ENCODE measurements at regions not wholly inside any gene's neighbourhood (a gene's known extent, or its start where the extent isn't known, plus 50 kb on each side); places are given as distances from the start of the nearest gene placed in this dataset.

GRCh38 chr1:30322859-30323257, 400.5 kb downstream of the MATN1 start:
- no peak overlapping the region for H3K4me3 ChIP-seq (ENCODE audit: low read depth, low read length)

DNA sequence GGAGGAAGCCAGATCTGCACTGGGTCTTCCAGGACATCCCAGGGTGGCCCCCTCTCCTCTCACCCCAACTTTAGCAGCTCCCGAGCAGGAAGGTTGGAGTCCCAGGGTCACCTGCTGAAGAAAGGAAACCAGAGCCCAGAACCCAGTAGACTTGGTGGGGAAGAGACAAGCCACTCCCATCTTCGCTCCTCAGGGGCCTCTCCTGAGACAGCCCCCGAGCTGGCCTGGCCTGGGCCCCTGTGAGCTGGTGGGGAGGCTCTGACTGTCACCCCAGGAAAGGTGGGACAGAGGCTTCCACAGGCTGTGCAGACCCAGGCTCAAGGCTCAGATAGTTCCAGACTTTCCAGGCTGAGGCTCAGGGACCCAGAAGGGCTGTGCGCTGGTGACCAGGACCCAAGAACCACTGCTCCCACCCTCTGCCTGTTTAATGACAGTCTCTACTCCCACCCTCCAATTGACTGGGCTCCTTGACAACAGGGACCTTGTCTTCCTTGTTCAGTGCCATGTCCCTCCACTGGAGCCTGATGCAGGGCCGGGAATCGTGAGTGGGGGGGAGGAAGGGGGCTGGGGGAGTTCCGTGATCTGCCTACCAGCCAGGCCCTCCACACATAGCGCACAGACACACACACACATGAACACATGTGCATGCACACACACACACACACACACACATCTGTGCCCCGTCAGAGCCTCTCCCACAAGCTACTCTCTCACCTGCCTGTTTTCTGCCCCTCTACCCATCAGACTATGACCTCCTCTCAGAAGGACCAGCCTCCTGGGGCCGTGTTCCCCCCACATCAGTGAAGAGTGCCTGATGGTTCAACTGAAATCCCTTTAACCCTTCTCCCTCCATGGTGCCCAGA, 401.2 kb downstream of the MATN1 start:
- no peak overlapping the region for H3K4me3 ChIP-seq (ENCODE audit: low read depth, low read length)

GRCh38 chr1:30321246-30321910, 402.0 kb downstream of the MATN1 start:
- H3K4me3 ChIP-seq (ENCODE audit: low read depth, low read length) = no peak overlapping the region

- H3K4me3 ChIP-seq (ENCODE audit: low read depth, low read length) = no peak overlapping the region
These were observed 402.8 kb downstream of the MATN1 start for GRCh38 chr1:30320581-30320890.

GRCh38 chr1:30319765-30320580, 403.4 kb downstream of the MATN1 start:
- no peak overlapping the region for H3K4me3 ChIP-seq (ENCODE audit: low read depth, low read length)

GRCh38 chr1:30318864-30319718, 404.3 kb downstream of the MATN1 start:
- no peak overlapping the region for H3K4me3 ChIP-seq (ENCODE audit: low read depth, low read length)

DNA sequence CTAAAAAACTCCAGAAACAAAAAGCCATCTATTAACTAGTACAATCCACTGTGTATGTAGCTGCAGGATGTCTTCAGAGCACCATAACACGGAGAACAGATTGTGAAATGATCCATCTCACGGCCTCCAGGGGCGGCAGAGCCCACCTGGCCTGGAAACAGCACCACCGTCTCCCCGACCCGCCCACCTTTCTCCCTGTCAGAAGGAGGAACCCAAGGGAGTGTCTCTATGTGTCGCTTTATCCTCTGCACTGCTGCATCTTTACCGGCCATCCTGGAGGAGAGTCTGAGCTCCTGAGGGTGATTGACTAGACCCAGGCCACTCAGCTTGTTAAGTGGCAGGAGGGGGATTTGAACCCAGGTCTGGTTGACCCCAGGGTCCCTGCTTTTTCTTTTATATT, 405.0 kb downstream of the MATN1 start:
- H3K4me3 ChIP-seq (ENCODE audit: low read depth, low read length) = no peak overlapping the region

- no peak overlapping the region for H3K4me3 ChIP-seq (ENCODE audit: low read depth, low read length)
These were observed 405.5 kb downstream of the MATN1 start for GRCh38 chr1:30317921-30318320.

DNA sequence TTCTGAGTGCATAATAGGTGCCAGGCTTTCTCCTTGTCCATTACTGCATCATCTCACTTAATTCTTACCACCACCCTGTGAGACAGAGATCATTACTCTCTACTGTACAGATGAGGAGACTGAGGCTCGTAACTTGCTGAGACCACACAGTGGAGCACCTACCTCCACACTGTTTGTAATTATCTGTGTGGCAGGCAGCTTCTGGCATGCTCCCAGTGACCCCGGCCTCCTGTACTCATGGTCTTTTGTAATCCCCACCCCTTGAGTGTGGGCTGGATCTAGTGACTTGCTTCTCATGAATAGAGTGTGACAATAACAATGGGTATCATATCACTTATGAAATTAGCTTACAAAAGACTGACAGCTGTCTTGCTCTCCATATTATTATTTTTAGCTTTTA, 407.3 kb downstream of the MATN1 start:
- H3K4me3 ChIP-seq (ENCODE audit: low read depth, low read length) = no peak overlapping the region

- H3K4me3 ChIP-seq (ENCODE audit: low read depth, low read length) = no peak overlapping the region
These were observed 408.0 kb downstream of the MATN1 start for GRCh38 chr1:30315185-30315960.

- no peak overlapping the region for H3K4me3 ChIP-seq (ENCODE audit: low read depth, low read length)
These were observed 408.8 kb downstream of the MATN1 start for GRCh38 chr1:30314591-30314990.

DNA sequence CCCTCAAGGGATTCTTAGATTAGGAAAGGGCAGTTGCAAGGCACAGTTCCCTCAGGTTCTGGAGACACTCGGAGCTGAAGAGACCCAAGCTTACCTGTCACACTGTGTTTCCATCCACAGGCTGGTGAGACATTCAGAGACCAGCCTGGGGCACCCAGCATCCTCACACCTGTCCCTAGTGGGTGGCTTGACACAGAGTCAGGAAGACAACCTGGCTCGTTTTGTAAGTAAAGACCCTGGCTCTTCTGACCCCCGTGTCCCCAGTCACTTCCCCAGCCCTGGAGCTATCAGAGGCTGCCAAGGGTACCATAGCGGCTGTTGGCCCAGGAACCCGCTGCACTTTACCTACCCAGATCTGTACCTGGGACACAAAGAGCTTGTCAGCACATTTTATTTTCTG, 409.8 kb downstream of the MATN1 start:
- H3K4me3 ChIP-seq (ENCODE audit: low read depth, low read length) = no peak overlapping the region

- no peak overlapping the region for H3K4me3 ChIP-seq (ENCODE audit: low read depth, low read length)
These were observed 410.2 kb downstream of the MATN1 start for GRCh38 chr1:30313176-30313575.

DNA sequence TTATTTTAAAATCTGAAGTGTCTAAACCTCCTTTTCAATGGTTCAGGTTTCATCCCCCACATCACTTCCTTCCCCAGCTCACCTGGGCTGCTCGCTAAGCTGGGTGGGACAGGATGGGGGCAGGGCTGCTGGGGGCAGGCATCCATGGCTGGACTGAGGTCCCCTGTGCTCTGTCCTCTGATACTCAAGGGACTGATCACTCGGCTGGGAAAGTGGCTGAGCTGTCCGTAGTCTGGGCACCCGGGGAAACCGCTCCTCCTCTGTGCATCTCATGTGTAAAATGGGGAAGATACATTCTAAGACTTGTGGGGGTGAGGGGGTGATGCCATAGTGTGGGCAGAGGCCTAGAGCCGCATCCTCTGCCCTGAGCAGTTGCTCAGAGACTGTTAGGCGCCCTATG, 411.2 kb downstream of the MATN1 start:
- H3K4me3 ChIP-seq (ENCODE audit: low read depth, low read length) = no peak overlapping the region

- no peak overlapping the region for H3K4me3 ChIP-seq (ENCODE audit: low read depth, low read length)
These were observed 411.6 kb downstream of the MATN1 start for GRCh38 chr1:30311749-30312148.

- no peak overlapping the region for H3K4me3 ChIP-seq (ENCODE audit: low read depth, low read length)
These were observed 412.2 kb downstream of the MATN1 start for GRCh38 chr1:30310966-30311742.

- H3K4me3 ChIP-seq (ENCODE audit: low read depth, low read length) = no peak overlapping the region
These were observed 416.2 kb downstream of the MATN1 start for GRCh38 chr1:30307182-30307581.

GRCh38 chr1:30305519-30305918, 417.9 kb downstream of the MATN1 start:
- H3K4me3 ChIP-seq (ENCODE audit: low read depth, low read length) = no peak overlapping the region

- H3K4me3 ChIP-seq (ENCODE audit: low read depth, low read length) = no peak overlapping the region
These were observed 418.3 kb downstream of the MATN1 start for GRCh38 chr1:30305061-30305460.

Measured in iPS-11a (cell line).